ENCODE measurements at regions not wholly inside any gene's neighbourhood (a gene's known extent, or its start where the extent isn't known, plus 50 kb on each side); places are given as distances from the start of the nearest gene placed in this dataset.

- H3K27ac ChIP-seq (ENCODE audit: low read length in 2 of 2), result no peak overlapping the region
- H3K4me3 ChIP-seq (ENCODE audit: control extremely low read depth in 1 of 5, extremely low read depth in 1 of 5, insufficient read depth in 1 of 5, low read depth in 2 of 5, low read length in 4 of 5), result no peak overlapping the region
- DNase-seq, result no peak
- intact Hi-C loops (cut with micrococcal nuclease), result no loop called here
- H3K4me3 Mint-ChIP-seq, result no peak overlapping the region
- H3K79me2 ChIP-seq (ENCODE audit: control insufficient read depth, insufficient read depth, low read length), result no peaks in the 10 kb centered on the region
- TF ChIP-seq, protein P1, sequence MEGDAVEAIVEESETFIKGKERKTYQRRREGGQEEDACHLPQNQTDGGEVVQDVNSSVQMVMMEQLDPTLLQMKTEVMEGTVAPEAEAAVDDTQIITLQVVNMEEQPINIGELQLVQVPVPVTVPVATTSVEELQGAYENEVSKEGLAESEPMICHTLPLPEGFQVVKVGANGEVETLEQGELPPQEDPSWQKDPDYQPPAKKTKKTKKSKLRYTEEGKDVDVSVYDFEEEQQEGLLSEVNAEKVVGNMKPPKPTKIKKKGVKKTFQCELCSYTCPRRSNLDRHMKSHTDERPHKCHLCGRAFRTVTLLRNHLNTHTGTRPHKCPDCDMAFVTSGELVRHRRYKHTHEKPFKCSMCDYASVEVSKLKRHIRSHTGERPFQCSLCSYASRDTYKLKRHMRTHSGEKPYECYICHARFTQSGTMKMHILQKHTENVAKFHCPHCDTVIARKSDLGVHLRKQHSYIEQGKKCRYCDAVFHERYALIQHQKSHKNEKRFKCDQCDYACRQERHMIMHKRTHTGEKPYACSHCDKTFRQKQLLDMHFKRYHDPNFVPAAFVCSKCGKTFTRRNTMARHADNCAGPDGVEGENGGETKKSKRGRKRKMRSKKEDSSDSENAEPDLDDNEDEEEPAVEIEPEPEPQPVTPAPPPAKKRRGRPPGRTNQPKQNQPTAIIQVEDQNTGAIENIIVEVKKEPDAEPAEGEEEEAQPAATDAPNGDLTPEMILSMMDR (IDR thresholded peaks at IDR 0.05), result no peak
- no peak for TF ChIP-seq EZH2 (IDR thresholded peaks at IDR 0.05; ENCODE audit: borderline replicate concordance, insufficient read depth, low read depth, low read length, poor library complexity, severe bottlenecking)
- H3K27me3 ChIP-seq (replicated peaks in 1 of 4; ENCODE audit: control extremely low read depth in 1 of 4, control insufficient read depth in 3 of 4, insufficient read depth in 4 of 4, low read length in 3 of 4), result no peaks in the 10 kb centered on the region
- H3K4me1 ChIP-seq (ENCODE audit: control insufficient read depth in 2 of 2, insufficient read depth in 2 of 2, low read length in 2 of 2), result no peaks in the 10 kb centered on the region
- ATAC-seq (ENCODE audit: low read depth), result no peak
- WGBS (ENCODE audit: insufficient coverage), result 100% methylated on average over 1 of the region's 2 CpGs
- no peaks in the 10 kb centered on the region for H4K20me1 ChIP-seq (ENCODE audit: control insufficient read depth, insufficient read depth, low read length, poor library complexity, severe bottlenecking)
- H3K4me1 Mint-ChIP-seq, result no peaks in the 10 kb centered on the region
- H3K9me3 Mint-ChIP-seq (ENCODE audit: insufficient read depth), result peaks cover 4% of the 10 kb centered on the region
- POLR2A ChIA-PET, result no interaction called here
- no peaks in the 10 kb centered on the region for H3K36me3 ChIP-seq (replicated peaks in 1 of 2; ENCODE audit: control extremely low read depth in 1 of 2, control insufficient read depth in 1 of 2, extremely low read depth in 1 of 2, insufficient read depth in 2 of 2, low read length in 1 of 2)
- no peak overlapping the region for H2AFZ ChIP-seq (ENCODE audit: insufficient read depth, low read depth, low read length, poor library complexity, severe bottlenecking)
- H3K27ac Mint-ChIP-seq, result no peak overlapping the region
- no peak overlapping the region for H3K9ac ChIP-seq (ENCODE audit: low read length)
- H3K9me3 ChIP-seq (ENCODE audit: control extremely low read depth in 1 of 3, control insufficient read depth in 2 of 3, insufficient read depth in 1 of 3, low read length in 2 of 3), result peaks cover 0 to 8% (median 0%) of the 10 kb centered on the region in 3 donors
- CTCF ChIA-PET, result no interaction called here
- peaks cover 3% of the 10 kb centered on the region for H3K27me3 Mint-ChIP-seq
- H3K4me2 ChIP-seq (replicated peaks; ENCODE audit: low read depth, low read length, poor library complexity, severe bottlenecking), result no peak overlapping the region
These were observed 97.0 kb upstream of the FN1 start for GRCh38 chr2:215532844-215533243.

DNA sequence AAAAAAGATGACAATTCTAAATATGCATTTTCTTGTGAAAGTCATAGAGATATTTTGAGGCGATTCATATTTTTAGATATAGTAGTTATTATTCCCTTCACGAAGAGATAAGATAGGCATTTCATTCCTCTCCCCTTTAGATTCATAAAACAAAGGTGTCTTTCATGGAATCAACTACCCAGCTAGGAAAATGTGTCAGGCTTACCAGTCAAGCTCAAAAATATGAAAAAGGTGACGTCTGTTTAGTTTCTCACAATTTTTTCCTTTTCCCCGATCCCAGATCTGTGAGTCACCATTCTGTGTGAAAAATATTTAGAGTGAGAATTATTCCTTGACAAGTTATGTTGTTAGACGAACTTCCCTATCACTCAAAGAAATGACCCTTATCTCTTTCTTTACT lies 95.4 kb upstream of the FN1 start:
- no peaks in the 10 kb centered on the region for H3K27me3 ChIP-seq (replicated peaks in 1 of 4; ENCODE audit: control extremely low read depth in 1 of 4, control insufficient read depth in 3 of 4, insufficient read depth in 4 of 4, low read length in 3 of 4)
- Mint-ChIP-seq H3K4me1 (no peaks in the 10 kb centered on the region), H3K27ac (no peak overlapping the region), H3K9me3 (ENCODE audit: insufficient read depth) (peaks cover 4% of the 10 kb centered on the region), H3K4me3 (no peak overlapping the region), H3K27me3 (peaks cover 7% of the 10 kb centered on the region)
- no peak overlapping the region for H3K27ac ChIP-seq (ENCODE audit: low read length in 2 of 2)
- no peak overlapping the region for H3K4me2 ChIP-seq (replicated peaks; ENCODE audit: low read depth, low read length, poor library complexity, severe bottlenecking)
- no peaks in the 10 kb centered on the region for H3K79me2 ChIP-seq (ENCODE audit: control insufficient read depth, insufficient read depth, low read length)
- H4K20me1 ChIP-seq (ENCODE audit: control insufficient read depth, insufficient read depth, low read length, poor library complexity, severe bottlenecking), result no peaks in the 10 kb centered on the region
- no peak overlapping the region for H3K4me3 ChIP-seq (ENCODE audit: control extremely low read depth in 1 of 5, extremely low read depth in 1 of 5, insufficient read depth in 1 of 5, low read depth in 2 of 5, low read length in 4 of 5)
- TF ChIP-seq, protein P1 (IDR thresholded peaks at IDR 0.05), result no peak
- no peak for TF ChIP-seq EZH2 (IDR thresholded peaks at IDR 0.05; ENCODE audit: borderline replicate concordance, insufficient read depth, low read depth, low read length, poor library complexity, severe bottlenecking)
- no peak overlapping the region for H3K9ac ChIP-seq (ENCODE audit: low read length)
- H3K4me1 ChIP-seq (ENCODE audit: control insufficient read depth in 2 of 2, insufficient read depth in 2 of 2, low read length in 2 of 2), result no peaks in the 10 kb centered on the region
- no peak for ATAC-seq (ENCODE audit: low read depth)
- H3K9me3 ChIP-seq (ENCODE audit: control extremely low read depth in 1 of 3, control insufficient read depth in 2 of 3, insufficient read depth in 1 of 3, low read length in 2 of 3), result peaks cover 0 to 8% (median 0%) of the 10 kb centered on the region in 3 donors
- no peaks in the 10 kb centered on the region for H3K36me3 ChIP-seq (replicated peaks in 1 of 2; ENCODE audit: control extremely low read depth in 1 of 2, control insufficient read depth in 1 of 2, extremely low read depth in 1 of 2, insufficient read depth in 2 of 2, low read length in 1 of 2)
- ChIA-PET POLR2A (no interaction called here), CTCF (no interaction called here)
- no peak for DNase-seq
- H2AFZ ChIP-seq (ENCODE audit: insufficient read depth, low read depth, low read length, poor library complexity, severe bottlenecking), result no peak overlapping the region
- intact Hi-C loops (cut with micrococcal nuclease), result no loop called here
- no CpG with 5 or more reads among the region's 5 CpGs for WGBS (ENCODE audit: insufficient coverage)
